ENCODE measurements at regions not wholly inside any gene's neighbourhood (a gene's known extent, or its start where the extent isn't known, plus 50 kb on each side); places are given as distances from the start of the nearest gene placed in this dataset.
"Not testable (repeated sequence)": the region's sequence is repeated elsewhere in the genome, so short reads cannot be mapped to it uniquely, and the experiment has no call there.

- H3K36me3 Mint-ChIP-seq (ENCODE audit: low read depth); intact Hi-C loops (cut with DNase I, micrococcal nuclease); H3K27ac Mint-ChIP-seq; POLR2A ChIA-PET; H3K27me3 Mint-ChIP-seq; DNase-seq; CTCF ChIA-PET; ATAC-seq; H3K4me3 Mint-ChIP-seq; H3K4me1 Mint-ChIP-seq: not testable (repeated sequence)
- H3K9me3 Mint-ChIP-seq (ENCODE audit: low read depth) = peaks cover 19% of the 10 kb centered on the region
Observed at GRCh38 chr16:63760246-63760645, 1361.6 kb downstream of the CDH11 start.

- no peak for ATAC-seq
- Mint-ChIP-seq H3K4me3 (no peak overlapping the region), H3K4me1 (no peaks in the 10 kb centered on the region), H3K27me3 (no peaks in the 10 kb centered on the region), H3K9me3 (ENCODE audit: low read depth) (peaks cover 32% of the 10 kb centered on the region), H3K27ac (no peak overlapping the region), H3K36me3 (ENCODE audit: low read depth) (no peaks in the 10 kb centered on the region)
- DNase-seq = no peak
- intact Hi-C loops (cut with DNase I, micrococcal nuclease) = no loop called here
- CTCF ChIA-PET = no interaction called here
- POLR2A ChIA-PET = no interaction called here
Observed at GRCh38 chr16:63752347-63752746, 1369.5 kb downstream of the CDH11 start.

GRCh38 chr16:63749276-63749675, 1372.6 kb downstream of the CDH11 start:
- CTCF ChIA-PET = no interaction called here
- DNase-seq = no peak
- H3K4me3 Mint-ChIP-seq = no peak overlapping the region
- intact Hi-C loops (cut with DNase I, micrococcal nuclease) = no loop called here
- H3K9me3 Mint-ChIP-seq (ENCODE audit: low read depth) = peaks cover 21% of the 10 kb centered on the region
- POLR2A ChIA-PET = no interaction called here
- no peak for ATAC-seq
- no peaks in the 10 kb centered on the region for H3K27me3 Mint-ChIP-seq
- no peak overlapping the region for H3K27ac Mint-ChIP-seq
- H3K36me3 Mint-ChIP-seq (ENCODE audit: low read depth) = no peaks in the 10 kb centered on the region
- H3K4me1 Mint-ChIP-seq = no peaks in the 10 kb centered on the region

GRCh38 chr16:63745456-63745855, 1376.4 kb downstream of the CDH11 start:
- ChIA-PET CTCF (no interaction called here), POLR2A (no interaction called here)
- no peak for DNase-seq
- Mint-ChIP-seq H3K27me3 (no peaks in the 10 kb centered on the region), H3K9me3 (ENCODE audit: low read depth) (peaks cover 20% of the 10 kb centered on the region), H3K27ac (no peak overlapping the region), H3K4me3 (no peak overlapping the region), H3K36me3 (ENCODE audit: low read depth) (no peaks in the 10 kb centered on the region), H3K4me1 (no peaks in the 10 kb centered on the region)
- intact Hi-C loops (cut with DNase I, micrococcal nuclease) = no loop called here
- ATAC-seq = no peak

GRCh38 chr16:63744077-63744874, 1377.6 kb downstream of the CDH11 start:
- Mint-ChIP-seq H3K27me3 (no peaks in the 10 kb centered on the region), H3K9me3 (ENCODE audit: low read depth) (peaks cover 19% of the 10 kb centered on the region), H3K4me3 (no peak overlapping the region), H3K27ac (no peak overlapping the region), H3K36me3 (ENCODE audit: low read depth) (no peaks in the 10 kb centered on the region), H3K4me1 (no peaks in the 10 kb centered on the region)
- CTCF ChIA-PET = no interaction called here
- ATAC-seq (no peak), DNase-seq (no peak)
- POLR2A ChIA-PET = no interaction called here
- intact Hi-C loops (cut with DNase I, micrococcal nuclease) = no loop called here

- ATAC-seq = no peak
- no peaks in the 10 kb centered on the region for H3K4me1 Mint-ChIP-seq
- POLR2A ChIA-PET = no interaction called here
Observed at GRCh38 chr16:63742150-63742549, 1379.7 kb downstream of the CDH11 start.

GRCh38 chr16:63737633-63738032, 1384.2 kb downstream of the CDH11 start:
- Mint-ChIP-seq H3K27ac (no peak overlapping the region), H3K9me3 (ENCODE audit: low read depth) (peaks cover 13% of the 10 kb centered on the region), H3K4me3 (no peak overlapping the region), H3K4me1 (no peaks in the 10 kb centered on the region), H3K27me3 (no peaks in the 10 kb centered on the region), H3K36me3 (ENCODE audit: low read depth) (no peaks in the 10 kb centered on the region)
- no peak for ATAC-seq
- CTCF ChIA-PET = no interaction called here
- POLR2A ChIA-PET = no interaction called here
- DNase-seq = no peak
- intact Hi-C loops (cut with DNase I, micrococcal nuclease) = no loop called here

More at GRCh38 chr16:63742150-63742549, 1379.7 kb downstream of the CDH11 start:
- no peak for DNase-seq
- Mint-ChIP-seq H3K9me3 (ENCODE audit: low read depth) (peaks cover 17% of the 10 kb centered on the region), H3K27me3 (no peaks in the 10 kb centered on the region), H3K36me3 (ENCODE audit: low read depth) (no peaks in the 10 kb centered on the region), H3K4me3 (no peak overlapping the region), H3K27ac (no peak overlapping the region)
- intact Hi-C loops (cut with DNase I, micrococcal nuclease) = no loop called here
- CTCF ChIA-PET = no interaction called here

- intact Hi-C loops (cut with DNase I, micrococcal nuclease) = no loop called here
Observed at GRCh38 chr16:63735456-63735855, 1386.4 kb downstream of the CDH11 start.

GRCh38 chr16:63720848-63721247, 1401.0 kb downstream of the CDH11 start:
- ChIA-PET POLR2A (no interaction called here), CTCF (no interaction called here)
- ATAC-seq (no peak), DNase-seq (no peak)
- no peak overlapping the region for H3K27ac Mint-ChIP-seq
- H3K27me3 Mint-ChIP-seq = no peaks in the 10 kb centered on the region
- no peak overlapping the region for H3K4me3 Mint-ChIP-seq
- no peaks in the 10 kb centered on the region for H3K4me1 Mint-ChIP-seq
- peaks cover 12% of the 10 kb centered on the region for H3K9me3 Mint-ChIP-seq (ENCODE audit: low read depth)
- intact Hi-C loops (cut with DNase I, micrococcal nuclease) = no loop called here
- no peaks in the 10 kb centered on the region for H3K36me3 Mint-ChIP-seq (ENCODE audit: low read depth)

More at GRCh38 chr16:63735456-63735855, 1386.4 kb downstream of the CDH11 start:
- DNase-seq (no peak), ATAC-seq (no peak)
- H3K27me3 Mint-ChIP-seq = no peaks in the 10 kb centered on the region
- no peaks in the 10 kb centered on the region for H3K4me1 Mint-ChIP-seq
- ChIA-PET CTCF (no interaction called here), POLR2A (no interaction called here)
- no peaks in the 10 kb centered on the region for H3K36me3 Mint-ChIP-seq (ENCODE audit: low read depth)
- no peak overlapping the region for H3K4me3 Mint-ChIP-seq
- H3K9me3 Mint-ChIP-seq (ENCODE audit: low read depth) = peaks cover 11% of the 10 kb centered on the region
- H3K27ac Mint-ChIP-seq = no peak overlapping the region

- POLR2A ChIA-PET = no interaction called here
- DNase-seq (no peak), ATAC-seq (no peak)
- intact Hi-C loops (cut with DNase I, micrococcal nuclease) = no loop called here
- Mint-ChIP-seq H3K9me3 (ENCODE audit: low read depth) (peaks cover 10% of the 10 kb centered on the region), H3K27me3 (no peaks in the 10 kb centered on the region), H3K36me3 (ENCODE audit: low read depth) (no peaks in the 10 kb centered on the region), H3K4me3 (no peak overlapping the region), H3K4me1 (no peaks in the 10 kb centered on the region), H3K27ac (no peak overlapping the region)
- CTCF ChIA-PET = no interaction called here
Observed at GRCh38 chr16:63719926-63720325, 1401.9 kb downstream of the CDH11 start.

- intact Hi-C loops (cut with DNase I, micrococcal nuclease) = no loop called here
- no peak for DNase-seq
- ATAC-seq = no peak
- H3K9me3 Mint-ChIP-seq (ENCODE audit: low read depth) = peaks cover 5% of the 10 kb centered on the region
- no peak overlapping the region for H3K27ac Mint-ChIP-seq
- H3K4me3 Mint-ChIP-seq = no peak overlapping the region
- H3K27me3 Mint-ChIP-seq = no peaks in the 10 kb centered on the region
- POLR2A ChIA-PET = no interaction called here
- H3K36me3 Mint-ChIP-seq (ENCODE audit: low read depth) = no peaks in the 10 kb centered on the region
- CTCF ChIA-PET = no interaction called here
- H3K4me1 Mint-ChIP-seq = no peaks in the 10 kb centered on the region
Observed at GRCh38 chr16:63717806-63718205, 1404.1 kb downstream of the CDH11 start.

GRCh38 chr16:63714876-63715275, 1407.0 kb downstream of the CDH11 start:
- Mint-ChIP-seq H3K4me3 (no peak overlapping the region), H3K9me3 (ENCODE audit: low read depth) (peaks cover 4% of the 10 kb centered on the region), H3K36me3 (ENCODE audit: low read depth) (no peaks in the 10 kb centered on the region), H3K27me3 (no peaks in the 10 kb centered on the region), H3K27ac (no peak overlapping the region), H3K4me1 (no peaks in the 10 kb centered on the region)
- ChIA-PET CTCF (no interaction called here), POLR2A (no interaction called here)
- ATAC-seq (no peak), DNase-seq (no peak)
- intact Hi-C loops (cut with DNase I, micrococcal nuclease) = no loop called here
